ENCODE measurements at regions not wholly inside any gene's neighbourhood (a gene's known extent, or its start where the extent isn't known, plus 50 kb on each side); places are given as distances from the start of the nearest gene placed in this dataset.

- no peak for TF ChIP-seq RARB (CRISPR knock-in tag; IDR thresholded peaks at IDR 0.05)
- no peak for TF ChIP-seq GLIS3 (CRISPR knock-in tag; IDR thresholded peaks at IDR 0.05)
- no peak for TF ChIP-seq ESRRG (CRISPR knock-in tag; IDR thresholded peaks at IDR 0.05)
- TF ChIP-seq, protein P1, sequence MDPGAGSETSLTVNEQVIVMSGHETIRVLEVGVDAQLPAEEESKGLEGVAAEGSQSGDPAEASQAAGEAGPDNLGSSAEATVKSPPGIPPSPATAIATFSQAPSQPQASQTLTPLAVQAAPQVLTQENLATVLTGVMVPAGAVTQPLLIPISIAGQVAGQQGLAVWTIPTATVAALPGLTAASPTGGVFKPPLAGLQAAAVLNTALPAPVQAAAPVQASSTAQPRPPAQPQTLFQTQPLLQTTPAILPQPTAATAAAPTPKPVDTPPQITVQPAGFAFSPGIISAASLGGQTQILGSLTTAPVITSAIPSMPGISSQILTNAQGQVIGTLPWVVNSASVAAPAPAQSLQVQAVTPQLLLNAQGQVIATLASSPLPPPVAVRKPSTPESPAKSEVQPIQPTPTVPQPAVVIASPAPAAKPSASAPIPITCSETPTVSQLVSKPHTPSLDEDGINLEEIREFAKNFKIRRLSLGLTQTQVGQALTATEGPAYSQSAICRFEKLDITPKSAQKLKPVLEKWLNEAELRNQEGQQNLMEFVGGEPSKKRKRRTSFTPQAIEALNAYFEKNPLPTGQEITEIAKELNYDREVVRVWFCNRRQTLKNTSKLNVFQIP (CRISPR knock-in tag; IDR thresholded peaks at IDR 0.05; ENCODE audit: borderline replicate concordance, low read depth) = no peak
- TF ChIP-seq SNAI2 (CRISPR knock-in tag; IDR thresholded peaks at IDR 0.05) = no peak
- no peak for TF ChIP-seq TOX (CRISPR knock-in tag; IDR thresholded peaks at IDR 0.05; ENCODE audit: borderline replicate concordance)
- TF ChIP-seq, protein P2, sequence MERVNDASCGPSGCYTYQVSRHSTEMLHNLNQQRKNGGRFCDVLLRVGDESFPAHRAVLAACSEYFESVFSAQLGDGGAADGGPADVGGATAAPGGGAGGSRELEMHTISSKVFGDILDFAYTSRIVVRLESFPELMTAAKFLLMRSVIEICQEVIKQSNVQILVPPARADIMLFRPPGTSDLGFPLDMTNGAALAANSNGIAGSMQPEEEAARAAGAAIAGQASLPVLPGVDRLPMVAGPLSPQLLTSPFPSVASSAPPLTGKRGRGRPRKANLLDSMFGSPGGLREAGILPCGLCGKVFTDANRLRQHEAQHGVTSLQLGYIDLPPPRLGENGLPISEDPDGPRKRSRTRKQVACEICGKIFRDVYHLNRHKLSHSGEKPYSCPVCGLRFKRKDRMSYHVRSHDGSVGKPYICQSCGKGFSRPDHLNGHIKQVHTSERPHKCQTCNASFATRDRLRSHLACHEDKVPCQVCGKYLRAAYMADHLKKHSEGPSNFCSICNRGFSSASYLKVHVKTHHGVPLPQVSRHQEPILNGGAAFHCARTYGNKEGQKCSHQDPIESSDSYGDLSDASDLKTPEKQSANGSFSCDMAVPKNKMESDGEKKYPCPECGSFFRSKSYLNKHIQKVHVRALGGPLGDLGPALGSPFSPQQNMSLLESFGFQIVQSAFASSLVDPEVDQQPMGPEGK (CRISPR knock-in tag; IDR thresholded peaks at IDR 0.05; ENCODE audit: borderline replicate concordance) = no peak
- TF ChIP-seq, protein P3, sequence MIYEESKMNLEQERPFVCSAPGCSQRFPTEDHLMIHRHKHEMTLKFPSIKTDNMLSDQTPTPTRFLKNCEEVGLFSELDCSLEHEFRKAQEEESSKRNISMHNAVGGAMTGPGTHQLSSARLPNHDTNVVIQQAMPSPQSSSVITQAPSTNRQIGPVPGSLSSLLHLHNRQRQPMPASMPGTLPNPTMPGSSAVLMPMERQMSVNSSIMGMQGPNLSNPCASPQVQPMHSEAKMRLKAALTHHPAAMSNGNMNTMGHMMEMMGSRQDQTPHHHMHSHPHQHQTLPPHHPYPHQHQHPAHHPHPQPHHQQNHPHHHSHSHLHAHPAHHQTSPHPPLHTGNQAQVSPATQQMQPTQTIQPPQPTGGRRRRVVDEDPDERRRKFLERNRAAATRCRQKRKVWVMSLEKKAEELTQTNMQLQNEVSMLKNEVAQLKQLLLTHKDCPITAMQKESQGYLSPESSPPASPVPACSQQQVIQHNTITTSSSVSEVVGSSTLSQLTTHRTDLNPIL (CRISPR knock-in tag; IDR thresholded peaks at IDR 0.05; ENCODE audit: low read depth) = no peak
These were observed 144.9 kb upstream of the AHR start for GRCh38 chr7:17153536-17153935.

Data from SK-N-SH treated with all-trans-retinoic acid at 6 μM for 48 hours (cell line).